SKM-1 (cell line): ENCODE measurements at regions not wholly inside any gene's neighbourhood (a gene's known extent, or its start where the extent isn't known, plus 50 kb on each side); places are given as distances from the start of the nearest gene placed in this dataset.
"Not testable (repeated sequence)": the region's sequence is repeated elsewhere in the genome, so short reads cannot be mapped to it uniquely, and the experiment has no call there.

Source experiments
- DNase-seq: peaks from one replicate; lab custom pipeline; 2025; ENCODE audit not compliant: unreplicated experiment; lab: John Stamatoyannopoulos, UW

DNA sequence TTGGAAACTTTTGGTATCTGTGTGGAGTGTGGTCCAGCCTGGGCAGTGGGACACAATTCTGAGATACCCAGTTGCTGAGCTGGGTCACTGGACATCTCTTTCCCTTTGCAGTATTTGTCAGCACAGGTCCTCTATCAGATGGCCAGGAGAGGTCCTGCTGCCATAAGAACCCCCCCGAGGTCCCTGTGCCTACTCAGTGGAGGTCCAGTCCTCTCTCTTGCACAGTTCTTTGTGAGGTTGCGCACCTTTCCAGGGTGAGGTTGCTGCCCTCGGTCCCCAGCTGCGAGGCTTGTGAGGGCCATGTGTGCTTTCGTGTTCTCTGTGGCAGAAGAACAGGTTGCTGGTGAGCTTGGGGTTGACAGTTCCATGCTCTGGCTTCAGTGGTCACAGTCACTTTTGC lies 320.6 kb downstream of the QKI start:
- no peak for DNase-seq

DNA sequence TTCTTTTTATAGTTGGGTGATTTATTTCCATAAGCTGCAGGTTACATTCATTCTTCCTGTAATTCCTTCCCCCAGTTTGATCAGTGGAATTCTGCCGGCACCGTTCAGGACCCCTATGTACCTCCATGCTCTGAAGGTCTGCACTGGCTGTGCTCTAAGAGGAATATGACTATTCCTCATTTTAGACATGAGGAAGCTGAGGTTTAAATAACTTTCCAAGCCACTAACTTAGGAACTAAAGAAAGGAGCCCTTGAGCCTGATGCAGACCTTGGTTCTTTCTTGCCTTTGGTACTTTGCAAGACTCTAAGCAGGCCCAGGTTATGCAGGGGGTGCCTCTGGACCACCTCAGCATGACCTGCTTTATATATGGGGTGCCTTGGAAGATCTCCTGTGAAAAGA lies 318.5 kb downstream of the QKI start:
- no peak for DNase-seq

DNA sequence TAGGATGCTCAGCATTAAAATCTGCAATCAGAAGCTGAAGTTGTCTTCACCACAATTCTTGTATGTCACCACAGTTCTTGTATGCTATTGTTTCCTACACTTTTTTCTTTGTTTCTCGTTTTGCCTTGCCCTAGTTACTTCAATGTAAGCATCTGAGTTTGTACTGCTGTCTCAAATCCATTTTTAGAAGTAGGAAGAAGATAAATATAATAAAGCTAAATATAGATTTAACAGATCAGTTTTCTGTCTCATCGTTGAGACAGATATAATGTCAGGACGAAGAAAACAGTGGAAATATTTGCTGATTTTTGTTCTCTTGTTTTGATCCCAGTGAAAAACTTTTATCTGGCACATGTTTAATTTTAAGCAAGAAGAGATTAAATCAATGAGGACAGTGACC lies 318.0 kb downstream of the QKI start:
- DNase-seq: no peak

DNA sequence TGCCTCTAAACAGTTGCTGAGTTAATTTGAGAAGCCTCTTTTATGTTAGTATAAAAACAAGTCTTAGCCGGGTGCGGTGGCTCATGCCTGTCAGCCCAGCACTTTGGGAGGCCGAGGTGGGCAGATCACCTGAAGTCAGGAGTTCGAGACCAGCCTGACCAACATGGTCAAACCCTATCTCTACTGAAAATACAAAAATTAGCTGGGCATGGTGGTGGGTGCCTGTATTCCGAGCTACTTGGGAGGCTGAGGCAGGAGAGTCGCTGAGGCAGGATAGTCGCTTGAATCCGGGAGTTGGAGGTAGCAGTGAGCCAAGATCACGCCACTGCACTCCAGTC lies 317.5 kb downstream of the QKI start:
- not testable (repeated sequence) for DNase-seq

DNA sequence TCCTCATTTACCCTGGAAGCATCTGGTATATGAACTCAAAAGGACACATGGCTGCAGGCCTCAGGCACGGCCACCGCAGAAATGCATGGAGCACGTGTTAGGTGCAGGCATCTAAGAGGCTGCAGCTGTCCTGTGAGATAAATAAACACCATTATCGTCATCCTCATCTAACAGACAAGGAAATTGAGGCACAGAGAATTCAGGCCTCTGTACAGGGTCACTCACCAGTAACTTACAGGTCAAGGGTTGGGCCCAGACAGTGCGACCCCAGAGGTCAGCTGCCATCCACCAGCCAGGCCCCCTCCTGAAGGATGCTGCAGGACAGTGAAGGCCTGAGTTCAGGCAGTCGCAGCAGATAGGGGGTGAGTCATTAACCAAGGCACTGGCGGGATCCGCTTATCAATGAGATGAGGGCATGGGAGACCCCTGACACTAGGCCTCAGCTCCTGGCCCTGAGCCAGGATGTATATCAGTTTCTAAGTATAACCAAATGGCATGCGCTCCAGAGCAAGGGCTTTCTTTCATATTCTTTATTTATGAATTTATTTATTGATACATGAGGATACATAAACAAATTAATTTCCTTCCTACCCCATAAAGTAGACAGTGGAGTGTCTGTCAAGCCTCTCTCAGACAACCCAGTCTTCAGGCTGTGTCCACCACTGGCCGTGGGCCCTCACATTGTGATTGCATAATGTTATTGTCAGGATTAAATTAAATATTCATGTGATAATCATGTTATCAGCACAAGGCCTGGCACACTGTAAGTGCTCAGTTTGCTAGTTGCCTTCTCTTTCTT lies 316.9 kb downstream of the QKI start:
- no peak for DNase-seq

DNA sequence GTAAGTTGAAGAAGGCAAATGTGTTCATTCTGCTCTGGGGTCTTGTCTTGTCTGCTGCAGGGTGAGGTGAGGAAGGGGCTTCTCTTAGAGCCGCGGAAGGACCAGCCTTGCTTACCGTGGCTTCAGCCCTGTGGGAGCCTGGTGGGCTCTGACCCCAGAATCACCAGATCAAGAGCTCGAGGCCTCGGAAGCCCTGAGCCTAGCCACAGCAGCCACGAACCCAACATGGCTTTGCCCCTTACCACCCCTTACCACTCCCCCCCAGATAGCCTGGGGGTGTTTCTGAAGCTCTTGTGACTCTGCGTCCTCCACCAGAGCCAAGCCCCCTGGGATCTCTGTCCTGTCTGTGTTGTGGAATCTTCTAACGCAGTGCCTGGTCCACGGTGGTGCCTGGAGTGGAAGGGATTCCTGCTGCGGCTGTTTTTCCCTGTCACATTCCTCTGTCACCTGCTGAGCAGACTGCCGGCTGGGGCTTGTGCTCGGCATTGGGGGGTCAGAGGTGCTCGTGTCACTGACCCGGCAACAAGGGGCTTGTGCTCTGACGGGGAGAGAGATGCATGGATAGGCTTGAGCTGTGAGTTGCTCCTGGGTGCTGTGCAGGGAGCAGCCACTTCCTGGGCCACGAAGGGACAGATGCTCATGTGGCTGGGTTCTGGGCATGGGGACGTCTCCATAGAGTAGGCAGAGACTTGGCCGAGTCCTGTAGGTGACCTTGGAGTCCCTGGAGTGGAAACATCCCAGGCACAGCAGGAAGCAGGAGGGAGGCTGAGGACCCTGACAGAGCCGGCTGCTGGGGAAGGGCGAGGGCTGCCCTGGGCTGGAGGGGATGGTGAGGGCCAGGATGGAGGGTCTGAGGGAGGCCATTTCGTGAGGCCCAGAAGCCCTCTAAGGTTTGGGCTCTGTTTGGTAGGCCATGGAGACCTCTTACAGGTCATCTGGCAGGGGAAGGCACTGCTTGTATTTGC lies 316.0 kb downstream of the QKI start:
- DNase-seq: no peak

DNA sequence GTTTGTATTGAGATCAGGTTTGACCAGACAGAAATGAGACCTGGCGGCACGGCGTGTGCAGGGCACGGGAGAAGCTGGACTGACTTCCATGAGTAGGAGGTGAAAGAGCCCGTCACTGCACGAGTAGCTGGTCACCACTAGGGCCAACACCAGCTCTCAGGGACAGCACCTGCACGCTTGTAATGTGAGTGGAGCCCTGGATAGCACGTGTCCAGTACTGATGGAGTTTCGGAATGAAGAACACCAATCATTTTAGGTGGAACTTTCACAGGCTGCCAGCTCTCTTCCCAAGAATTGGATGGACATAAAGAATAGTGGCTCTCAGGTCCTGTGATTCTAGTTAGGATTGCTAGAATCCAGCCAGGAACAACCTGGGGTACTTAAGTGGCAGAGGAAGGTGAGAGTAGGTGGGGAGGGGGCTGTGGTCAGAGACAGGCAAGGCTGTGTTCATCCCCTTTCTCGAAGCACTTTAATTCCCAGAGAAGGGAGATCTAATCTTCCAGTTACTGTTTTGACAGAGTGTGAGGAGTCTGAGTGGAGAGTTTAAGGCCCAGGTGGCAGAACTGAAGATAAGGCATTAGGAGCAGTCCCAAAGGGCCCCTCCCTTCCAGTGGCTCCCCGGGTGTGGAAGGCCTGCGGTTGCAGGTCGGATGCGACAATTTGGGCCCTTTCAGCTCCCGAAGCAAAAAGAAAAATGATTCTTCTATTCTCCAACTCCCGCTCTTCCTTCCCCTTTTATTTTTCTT lies 314.8 kb downstream of the QKI start:
- DNase-seq: no peak

- no peak for DNase-seq
Observed at GRCh38 chr6:163728442-163729126, 314.1 kb downstream of the QKI start.

DNA sequence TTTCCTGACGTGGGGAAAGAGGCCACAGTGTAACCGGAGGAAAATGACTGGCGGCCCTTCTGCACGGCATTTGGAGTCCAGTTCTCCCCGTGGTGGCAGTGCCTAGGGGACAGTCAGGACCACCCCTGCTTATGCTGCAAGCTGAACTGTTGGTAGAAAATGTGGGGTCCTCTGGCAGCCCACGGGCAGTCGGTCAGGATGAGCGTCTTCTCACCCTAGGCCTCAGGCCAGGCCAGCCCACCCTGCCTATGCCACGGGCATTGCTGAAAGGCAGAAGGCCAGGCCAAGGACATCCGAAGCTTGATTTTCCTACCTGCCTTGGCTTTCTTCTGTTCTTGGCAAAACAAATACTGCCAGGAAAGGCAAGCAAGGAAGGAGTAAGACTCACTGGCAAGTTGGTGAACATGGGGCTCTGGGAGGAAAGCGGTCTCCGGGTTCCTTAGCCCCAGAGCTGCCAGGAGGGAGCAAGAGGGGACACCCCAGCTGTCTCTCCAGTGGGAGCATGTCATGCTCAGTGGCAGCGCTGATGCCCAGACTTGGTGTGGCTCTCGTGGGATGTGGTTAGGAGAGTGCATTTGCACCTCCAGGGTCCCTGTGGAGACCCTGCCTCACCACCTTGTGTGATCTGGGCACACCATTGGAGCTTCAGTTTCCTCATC lies 311.6 kb downstream of the QKI start:
- no peak for DNase-seq

DNA sequence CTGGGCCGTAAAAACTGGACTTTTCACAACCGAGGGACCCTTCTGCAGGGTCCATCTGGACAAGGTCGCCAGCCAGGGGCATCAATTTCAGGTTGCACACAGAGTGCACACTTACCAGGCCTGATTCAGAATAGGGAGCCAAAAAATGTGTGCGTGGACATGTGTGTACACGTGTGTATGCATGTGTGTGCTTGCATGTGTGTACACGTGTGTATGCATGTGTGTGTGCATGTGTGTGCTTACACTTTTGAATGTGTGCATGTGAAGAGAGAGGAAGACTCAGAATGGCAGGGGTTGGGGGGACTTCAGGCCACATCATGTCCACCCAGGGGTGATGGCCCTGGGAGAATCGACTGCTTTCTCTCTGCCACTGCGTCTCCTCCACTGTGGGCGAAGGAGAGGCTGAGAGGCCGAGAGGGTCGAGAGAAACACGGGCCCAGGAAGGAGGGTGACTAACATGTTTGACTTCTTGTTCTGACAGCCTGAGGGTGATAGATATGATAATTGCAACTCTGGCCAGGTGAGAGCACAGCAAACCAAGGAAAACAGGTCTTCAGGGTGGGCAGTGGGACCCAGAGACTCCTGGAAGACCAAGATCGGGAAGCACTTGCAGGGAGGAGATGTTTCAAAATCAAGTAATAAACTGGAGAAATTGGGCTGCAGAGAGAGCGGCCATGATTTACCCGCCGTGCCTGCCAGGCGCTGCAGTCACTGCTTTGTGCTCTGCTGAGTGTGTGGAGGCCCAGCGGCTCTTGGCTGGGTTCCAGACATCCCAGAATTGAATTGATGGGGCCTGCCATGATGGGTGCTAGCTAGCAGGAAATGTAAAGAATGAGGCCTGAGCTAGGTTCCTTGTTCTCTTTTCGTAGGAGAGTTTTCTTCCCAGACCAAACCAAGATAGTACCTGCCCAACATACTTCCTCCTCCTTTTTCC lies 310.8 kb downstream of the QKI start:
- no peak for DNase-seq

- no peak for DNase-seq
Observed at GRCh38 chr6:163724196-163724595, 309.7 kb downstream of the QKI start.

DNA sequence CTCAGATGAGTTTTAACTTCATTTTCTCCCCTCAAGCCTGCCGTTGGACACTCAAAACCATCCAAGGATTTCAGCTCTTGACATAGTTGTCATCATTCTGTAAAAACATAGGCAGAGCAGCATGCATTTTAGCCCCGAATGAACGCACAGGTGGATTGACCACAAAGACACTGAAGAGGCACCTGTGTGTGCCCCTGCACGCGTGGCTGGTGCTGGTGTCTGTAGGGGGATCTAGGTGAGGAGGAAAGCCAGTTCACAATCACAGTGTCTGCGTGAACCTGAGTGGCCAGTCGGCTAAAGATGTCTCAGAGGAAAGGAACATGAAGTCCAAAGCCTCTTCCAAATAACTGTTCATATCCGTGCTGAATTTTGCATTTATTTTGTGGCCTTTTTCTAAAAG lies 309.2 kb downstream of the QKI start:
- no peak for DNase-seq

DNA sequence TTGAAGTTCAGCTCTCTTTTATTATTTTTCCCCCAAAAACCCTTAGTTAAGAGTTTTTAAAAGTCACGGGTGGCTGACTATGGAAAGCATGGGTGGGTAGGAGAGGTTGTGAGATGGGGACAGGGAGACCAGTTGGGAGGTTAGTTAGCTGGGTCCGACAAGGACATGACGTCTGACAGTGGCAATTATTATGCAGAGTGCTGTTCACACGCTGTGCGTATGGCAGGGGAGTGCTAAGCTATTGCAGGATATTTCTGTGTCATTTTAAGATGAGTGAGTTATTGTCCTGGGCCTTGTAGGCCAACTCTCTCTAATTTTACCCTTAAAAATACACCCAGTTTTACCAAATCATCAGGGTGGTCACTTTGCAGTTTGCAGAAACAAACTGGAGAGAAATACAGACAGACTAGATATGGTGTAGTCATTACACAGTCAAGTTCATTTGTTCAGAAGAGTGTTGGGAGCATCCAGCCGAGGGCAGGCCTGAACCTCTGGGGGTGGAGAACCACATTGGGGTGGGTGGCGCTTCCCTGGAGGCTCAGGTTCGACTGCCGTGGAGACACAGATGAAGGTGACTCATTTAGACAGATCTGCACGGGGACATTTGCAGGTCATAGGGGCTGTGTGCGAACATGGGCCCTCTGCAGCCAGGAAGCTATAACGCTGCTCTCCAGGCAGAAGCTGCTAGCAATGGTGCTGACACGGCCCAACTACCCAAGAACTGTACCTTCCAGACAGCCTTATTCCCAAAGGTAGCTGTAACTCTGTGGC lies 307.6 kb downstream of the QKI start:
- DNase-seq: no peak

DNA sequence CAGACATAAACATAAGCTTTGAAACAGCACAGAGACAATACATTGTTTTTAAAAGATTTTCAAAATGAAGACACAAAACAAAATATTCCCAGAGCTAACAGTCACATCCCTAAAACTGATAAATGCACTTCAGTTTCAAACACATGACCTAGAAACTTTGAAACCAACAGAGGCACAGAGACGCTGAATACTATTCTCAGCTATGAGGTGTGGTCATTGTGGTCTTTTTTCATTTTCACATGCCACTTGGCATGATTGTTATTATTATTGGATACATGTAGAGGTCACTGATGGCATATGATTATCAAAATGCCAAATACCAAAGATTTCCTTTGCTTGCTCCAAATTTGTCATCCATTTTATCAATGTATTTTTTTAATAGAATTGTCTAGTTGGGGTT lies 306.9 kb downstream of the QKI start:
- no peak for DNase-seq

DNA sequence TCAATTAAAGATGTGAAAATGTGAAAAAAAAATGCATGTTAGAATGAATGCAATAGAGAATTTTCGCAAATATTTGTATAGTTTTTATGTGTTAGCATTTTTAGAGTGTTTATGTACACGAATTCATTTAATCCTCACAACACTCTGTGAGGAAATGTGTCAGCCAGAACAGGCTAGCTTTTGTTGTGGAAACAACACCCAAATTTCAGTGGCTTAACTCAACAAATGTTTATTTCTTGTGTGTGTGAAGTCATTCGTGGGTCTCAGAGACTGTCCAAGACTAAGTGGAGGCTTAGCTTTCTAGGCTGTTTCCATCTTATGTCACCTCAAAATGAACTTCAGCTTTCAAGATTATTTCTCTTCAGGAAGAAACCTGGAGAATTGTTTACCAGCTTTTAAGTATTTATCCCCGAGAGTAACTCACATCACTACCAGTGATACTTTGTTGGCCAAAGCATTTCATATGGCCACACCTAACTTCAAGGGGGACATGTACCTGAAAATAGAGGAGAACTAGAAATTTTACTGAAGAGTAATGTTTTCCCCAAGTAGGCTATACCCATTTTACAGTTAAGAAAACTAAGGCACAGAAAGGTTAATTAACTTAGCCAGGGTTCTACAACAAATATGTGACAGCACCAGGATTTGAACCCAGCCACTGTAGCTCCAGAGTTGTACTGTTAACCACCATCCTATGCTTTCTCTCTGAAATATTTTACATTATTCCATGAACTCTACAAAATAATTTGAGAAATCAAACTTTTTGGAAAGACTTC lies 306.1 kb downstream of the QKI start:
- DNase-seq: no peak

- no peak for DNase-seq
Observed at GRCh38 chr6:163720005-163720404, 305.5 kb downstream of the QKI start.

- no peak for DNase-seq
Observed at GRCh38 chr6:163719028-163719742, 304.7 kb downstream of the QKI start.
